K562 (cell line): ENCODE measurements at regions not wholly inside any gene's neighbourhood (a gene's known extent, or its start where the extent isn't known, plus 50 kb on each side); places are given as distances from the start of the nearest gene placed in this dataset.

Experiments
- AFF4 ChIP-seq: sonication (generic); formaldehyde crosslinking; IDR thresholded peaks from 2 replicates; pipeline ENCODE4 v1.8.0; 2023; ENCODE audit warnings: mild to moderate bottlenecking, missing genetic modification reagents
- BRCA1 ChIP-seq, 2 experiments: fragments of 450-650 bp in 1 of 2; sonication (generic) in 1 of 2; formaldehyde crosslinking in 1 of 2; IDR thresholded peaks; 2 replicates each; pipeline versions ENCODE4 v1.5.0 to v1.6.1; 2017 to 2020; ENCODE audit warnings: mild to moderate bottlenecking in 1 of 2, missing genetic modification reagents in 1 of 2
- CBFB ChIP-seq: sonication (generic); formaldehyde crosslinking; IDR thresholded peaks from 2 replicates; pipeline ENCODE4 v1.4.0; 2020; ENCODE audit warnings: mild to moderate bottlenecking, missing genetic modification reagents
- CHD2 ChIP-seq: IDR thresholded peaks from 2 replicates; pipeline ENCODE4 v1.6.1; 2011; ENCODE audit warnings: low read depth, low read length
- CTCF ChIP-seq, 3 experiments: IDR thresholded peaks in 2 of 3; conservative IDR thresholded peaks in 1 of 3; 2 replicates each; pipeline ENCODE4 v1.5.1; 2011 to 2012; ENCODE audit warnings: low read length in 3 of 3, mild to moderate bottlenecking in 3 of 3, control low read depth in 2 of 3, improper control_type of control experiment in 1 of 3, inconsistent platforms in 1 of 3, low read depth in 1 of 3, mixed read lengths in 1 of 3, moderate library complexity in 1 of 3; ENCODE audit not compliant: insufficient read depth in 2 of 3
- DPF2 ChIP-seq: fragments of 450-650 bp; IDR thresholded peaks from 2 replicates; pipeline ENCODE4 v1.6.1; 2016
- GABPA ChIP-seq: fragments of 200-800 bp; sonication (Bioruptor generic); conservative IDR thresholded peaks from 2 replicates; pipeline ENCODE4 v1.6.1; 2016; ENCODE audit warnings: low read depth, missing genetic modification characterization, missing compliant biosample characterization
- NBN ChIP-seq: fragments of 450-650 bp; IDR thresholded peaks from 2 replicates; pipeline ENCODE4 v1.6.1; 2016; ENCODE audit warnings: low read depth, mild to moderate bottlenecking
- POLR2AphosphoS5 ChIP-seq: IDR thresholded peaks from 2 replicates; pipeline ENCODE4 v1.6.1; 2011; ENCODE audit warnings: mild to moderate bottlenecking, low read depth, low read length, moderate library complexity; ENCODE audit not compliant: control insufficient read depth, insufficient read depth
- POLR2G ChIP-seq: fragments of 200-400 bp; formaldehyde crosslinking; IDR thresholded peaks from 2 replicates; pipeline ENCODE4 v1.6.1; 2017; ENCODE audit warnings: low read depth, mild to moderate bottlenecking, antibody characterized with exemption, low read length, moderate library complexity
- PTBP1 ChIP-seq: fragments of 200-400 bp; formaldehyde crosslinking; IDR thresholded peaks from 2 replicates; pipeline ENCODE4 v1.6.1; 2017; ENCODE audit warnings: low read depth, low read length
- ZBTB43 ChIP-seq: sonication (generic); formaldehyde crosslinking; IDR thresholded peaks from 2 replicates; pipeline ENCODE4 v1.8.0; 2023; ENCODE audit warnings: mild to moderate bottlenecking, missing genetic modification reagents
- ZBTB8A ChIP-seq: fragments of 450-650 bp; IDR thresholded peaks from 2 replicates; pipeline ENCODE4 v1.6.1; 2018; ENCODE audit warnings: mild to moderate bottlenecking, moderate library complexity; ENCODE audit not compliant: partially characterized antibody
- ZNF121 ChIP-seq: sonication (generic); formaldehyde crosslinking; conservative IDR thresholded peaks from 2 replicates; pipeline ENCODE4 v1.8.0; 2022; ENCODE audit warnings: missing genetic modification reagents

GRCh38 chr7:96800122-96800521 is 90.5 kb upstream of the SEM1 start:
- no peak for TF ChIP-seq BRCA1 (IDR thresholded peaks at IDR 0.05)
- TF ChIP-seq BRCA1 (CRISPR knock-in tag; IDR thresholded peaks at IDR 0.05) = no peak
- TF ChIP-seq PTBP1 = no peak
- TF ChIP-seq ZNF121 (CRISPR knock-in tag) = no peak
- no peak for TF ChIP-seq CBFB (CRISPR knock-in tag)
- TF ChIP-seq GABPA (tag) = no peak
- TF ChIP-seq AFF4 (CRISPR knock-in tag) = no peak
- no peak for TF ChIP-seq ZBTB8A
- TF ChIP-seq ZBTB43 (CRISPR knock-in tag) = no peak
- no peak for TF ChIP-seq POLR2G
- TF ChIP-seq NBN = no peak
- no peak for TF ChIP-seq CHD2
- TF ChIP-seq CTCF (IDR thresholded peaks at IDR 0.05 in 2 of 3, conservative IDR thresholded peaks at IDR 0.05 in 1 of 3; ENCODE audit: insufficient read depth in 2 of 3, low read depth in 1 of 3, low read length in 3 of 3) = no peak
- TF ChIP-seq POLR2AphosphoS5 = no peak
- no peak for TF ChIP-seq DPF2
